ENCODE measurements at regions not wholly inside any gene's neighbourhood (a gene's known extent, or its start where the extent isn't known, plus 50 kb on each side); places are given as distances from the start of the nearest gene placed in this dataset.

- no peak for DNase-seq
These were observed 71.1 kb downstream of the TMEM114 start for GRCh38 chr16:8519179-8519578.

DNA sequence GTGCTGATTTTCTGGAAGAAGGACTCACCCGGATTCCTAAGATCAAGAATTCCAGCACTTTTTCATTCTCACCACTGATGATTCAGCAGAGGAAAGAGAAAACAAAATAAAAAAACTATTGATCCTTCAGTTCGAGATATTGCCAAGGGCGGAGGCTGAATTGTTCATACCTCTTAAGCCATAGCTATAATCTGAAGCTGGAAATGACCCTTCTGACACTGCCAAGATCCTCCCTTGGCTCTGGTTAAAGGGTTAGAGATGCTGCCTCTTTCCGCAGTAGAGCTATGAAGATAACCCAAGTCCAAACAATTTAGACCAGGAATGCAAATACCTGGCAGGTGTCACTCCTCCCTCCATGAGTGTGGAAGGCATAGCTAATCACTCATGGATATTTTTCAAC, 73.0 kb downstream of the TMEM114 start:
- no peak for DNase-seq

DNA sequence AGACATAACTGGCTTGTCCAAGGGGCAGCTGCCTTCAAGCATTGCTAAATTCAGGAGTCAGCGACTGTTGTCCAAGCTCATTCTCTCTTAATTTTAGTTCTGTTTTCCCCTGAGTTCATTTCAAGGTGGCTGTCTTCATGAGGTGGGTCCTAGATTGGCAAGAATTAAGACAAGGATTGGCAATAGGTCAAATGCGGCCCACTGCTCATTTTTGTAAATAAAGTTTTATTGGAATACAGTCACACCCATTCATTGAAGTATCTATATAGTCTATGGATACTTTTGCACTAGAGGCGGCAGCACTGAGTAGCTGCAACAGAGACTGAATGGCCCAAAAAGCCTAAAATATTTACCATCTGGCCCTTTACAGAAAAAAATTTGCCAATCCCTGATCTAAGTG, 73.8 kb downstream of the TMEM114 start:
- no peak for DNase-seq

DNA sequence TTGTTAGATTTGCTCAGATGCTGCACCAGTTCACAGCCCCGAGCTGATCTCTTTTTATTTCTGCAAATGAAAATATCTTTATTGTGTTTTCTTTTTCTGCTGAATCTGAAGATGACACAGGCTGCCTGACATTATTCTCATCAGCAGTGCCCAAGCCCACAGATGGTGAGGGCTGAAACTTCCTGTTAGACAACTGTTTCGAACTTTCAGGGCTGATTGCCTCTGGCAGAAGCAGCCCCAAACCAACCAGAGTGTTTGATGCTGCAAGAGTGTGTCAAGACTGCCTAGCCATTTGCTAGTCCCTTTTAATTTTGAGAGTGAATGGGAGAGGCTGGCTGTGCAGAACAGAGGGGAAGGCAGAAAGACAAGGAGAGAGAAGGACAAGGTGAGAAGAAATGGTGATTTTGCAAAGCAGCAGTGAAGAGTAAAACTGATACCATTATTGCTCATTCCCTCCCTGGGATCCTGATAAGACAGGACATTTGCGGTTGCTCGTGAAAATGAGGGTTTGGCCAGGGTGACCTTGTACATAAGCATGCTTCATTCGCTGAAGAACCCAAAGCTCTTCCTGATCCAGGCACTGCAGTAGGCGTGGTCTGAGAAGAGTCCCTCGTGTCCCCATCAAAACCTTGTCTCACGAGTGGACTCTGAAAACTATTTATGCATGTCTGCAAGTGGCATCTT, 77.2 kb downstream of the TMEM114 start:
- no peak for DNase-seq

GRCh38 chr16:8511464-8511863, 78.8 kb downstream of the TMEM114 start:
- no peak for DNase-seq

DNA sequence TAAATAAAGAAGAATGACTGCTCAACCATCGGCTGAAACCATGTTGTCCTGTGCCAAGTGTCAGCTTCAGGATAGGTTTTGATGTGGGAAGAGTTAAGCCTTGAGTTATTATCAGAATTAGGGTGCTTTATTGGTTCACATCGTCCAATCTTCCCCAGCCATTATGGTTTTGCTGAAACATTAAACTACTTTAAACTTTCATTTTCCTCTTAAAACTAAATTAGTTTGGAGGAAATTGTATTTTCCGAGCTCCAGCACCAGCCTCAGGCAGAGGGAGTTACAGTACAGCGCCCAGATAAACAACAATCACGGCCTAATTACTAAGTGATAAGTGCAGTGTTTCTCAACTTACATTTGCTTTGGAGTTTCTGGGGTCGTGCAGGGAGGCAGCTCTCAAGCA, 80.2 kb downstream of the TMEM114 start:
- no peak for DNase-seq

GRCh38 chr16:8505327-8505991, 84.9 kb downstream of the TMEM114 start:
- no peak for DNase-seq

GRCh38 chr16:8502446-8502845, 87.9 kb downstream of the TMEM114 start:
- no peak for DNase-seq

DNA sequence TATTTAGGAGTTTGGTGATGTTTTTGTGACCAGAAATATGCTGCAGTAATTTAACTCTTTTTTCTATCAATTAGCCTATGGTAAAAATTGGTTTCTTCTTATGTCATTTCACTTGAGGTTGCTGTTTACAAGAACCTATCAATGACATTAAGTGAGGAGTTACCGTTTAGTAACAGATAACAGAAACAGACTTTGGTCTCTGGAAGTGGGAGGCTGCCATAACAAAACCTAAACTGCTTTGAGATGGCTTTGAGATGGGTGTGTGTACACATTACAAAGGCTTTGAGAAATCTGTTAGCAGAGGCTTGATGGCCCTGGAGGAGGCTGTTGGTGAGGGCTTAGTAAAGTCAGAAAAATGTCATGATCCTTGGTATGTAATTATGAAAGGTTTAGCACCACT, 90.0 kb downstream of the TMEM114 start:
- DNase-seq: no peak

DNA sequence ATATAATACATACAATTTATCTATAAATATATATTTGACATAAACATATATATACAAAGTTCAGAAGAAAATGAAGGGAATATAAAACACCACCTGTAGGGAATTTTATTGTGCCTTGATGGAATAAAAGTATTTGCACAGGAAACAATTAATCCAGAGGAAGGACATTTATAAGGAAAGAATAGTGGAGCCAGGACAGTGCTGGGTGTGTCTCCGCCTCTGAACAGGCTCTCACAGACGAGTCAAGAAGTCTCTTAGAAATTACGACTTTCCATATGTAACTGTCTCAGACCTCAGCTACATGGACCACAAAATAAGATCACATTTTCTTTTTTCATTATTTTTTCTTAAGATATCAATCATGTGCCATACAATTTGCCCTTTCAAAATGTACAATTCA, 93.9 kb downstream of the TMEM114 start:
- no peak for DNase-seq

DNA sequence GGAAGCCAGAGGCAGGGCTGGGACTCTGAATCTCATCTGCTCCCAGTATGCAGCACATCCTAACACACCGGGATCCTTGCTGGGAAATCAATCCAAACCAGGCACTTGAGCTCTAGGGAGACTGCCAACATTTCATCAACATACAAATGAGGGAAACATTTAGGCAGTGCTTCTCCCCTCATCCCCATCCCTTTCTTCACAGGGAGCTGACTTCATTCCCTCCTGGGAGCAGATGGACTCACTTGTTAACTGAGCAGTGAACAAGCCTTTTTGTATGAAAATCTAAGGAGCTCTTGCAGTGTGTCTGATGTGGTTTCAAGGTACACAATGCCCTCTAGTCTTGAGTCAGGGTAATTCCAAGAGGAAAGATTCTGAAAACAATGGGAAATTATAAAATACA, 96.3 kb downstream of the TMEM114 start:
- DNase-seq: no peak

GRCh38 chr16:8492690-8493089, 97.6 kb downstream of the TMEM114 start:
- DNase-seq: no peak

DNA sequence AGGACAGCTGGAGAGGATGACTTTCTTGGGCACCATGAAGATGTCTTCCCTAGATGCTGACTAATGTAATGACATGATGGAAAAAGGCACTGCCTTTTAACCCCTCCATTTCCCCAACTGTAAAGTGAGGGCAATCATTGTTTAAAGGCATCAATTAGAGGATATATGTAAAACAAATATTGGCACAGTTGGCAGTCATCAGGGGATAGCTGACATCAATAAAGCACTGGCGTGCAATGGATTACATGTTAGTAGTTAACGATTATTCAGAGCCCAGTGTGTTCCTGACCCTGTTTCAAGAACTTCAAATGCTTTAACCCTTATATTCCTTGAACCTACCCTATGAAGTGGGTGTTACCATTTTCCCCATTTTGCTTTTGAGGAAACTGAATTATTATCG, 100.7 kb downstream of the TMEM114 start:
- DNase-seq: no peak

DNA sequence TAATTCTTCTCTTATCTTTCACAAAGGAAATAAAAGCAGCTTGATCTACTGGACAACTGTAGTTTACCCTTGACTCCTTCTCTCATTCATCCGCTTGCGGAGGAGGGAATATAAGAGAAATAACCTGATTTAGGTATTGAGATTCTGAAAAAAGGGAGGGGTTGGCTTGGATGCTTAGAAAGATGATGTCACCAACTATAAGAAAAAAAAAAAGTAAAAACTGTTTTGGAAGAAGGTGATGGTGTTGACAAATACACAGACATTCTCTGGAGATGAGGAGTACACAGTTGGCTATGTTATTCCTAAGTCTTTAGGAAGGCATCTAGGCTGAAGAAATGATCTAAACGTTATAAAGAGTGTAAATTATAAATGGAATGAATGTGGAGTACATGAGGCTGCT, 103.3 kb downstream of the TMEM114 start:
- no peak for DNase-seq

DNA sequence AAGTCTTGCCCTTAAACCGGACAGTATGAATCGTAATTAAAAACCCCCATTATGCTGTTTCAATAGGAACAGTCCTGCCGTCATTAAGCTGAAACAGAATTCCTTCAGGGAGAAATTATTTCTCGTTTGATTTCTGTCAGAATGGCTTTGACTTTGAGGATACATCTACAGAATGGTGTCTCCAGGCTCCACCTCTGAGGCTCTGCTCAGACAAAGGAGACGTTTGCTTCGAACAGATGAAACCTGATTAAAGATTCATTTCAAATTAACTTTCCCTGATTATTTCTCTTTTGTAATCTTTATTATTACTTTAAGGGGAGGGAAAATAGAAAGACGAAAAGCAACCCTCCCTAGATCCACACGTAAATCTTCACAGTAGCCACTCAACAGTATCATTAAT, 106.9 kb downstream of the TMEM114 start:
- DNase-seq: no peak

DNA sequence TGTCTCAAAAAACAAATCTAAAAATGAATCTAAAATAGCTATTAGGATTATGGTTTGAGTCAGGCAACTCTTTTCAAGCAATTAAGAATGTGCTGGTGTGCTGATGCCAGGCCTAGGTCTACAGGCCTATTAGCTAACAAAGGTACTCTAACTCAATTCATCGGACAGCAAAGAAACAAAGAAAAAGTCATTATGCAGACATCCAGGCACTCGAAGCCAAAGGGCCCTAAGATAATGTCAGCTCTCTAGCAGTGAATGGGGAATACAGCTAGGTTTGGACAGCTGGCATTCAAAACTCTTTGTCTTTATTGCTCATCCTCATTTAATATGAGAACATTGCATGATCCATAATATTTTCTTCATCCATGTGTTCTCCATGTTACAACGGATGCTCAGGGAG, 108.5 kb downstream of the TMEM114 start:
- no peak for DNase-seq

DNA sequence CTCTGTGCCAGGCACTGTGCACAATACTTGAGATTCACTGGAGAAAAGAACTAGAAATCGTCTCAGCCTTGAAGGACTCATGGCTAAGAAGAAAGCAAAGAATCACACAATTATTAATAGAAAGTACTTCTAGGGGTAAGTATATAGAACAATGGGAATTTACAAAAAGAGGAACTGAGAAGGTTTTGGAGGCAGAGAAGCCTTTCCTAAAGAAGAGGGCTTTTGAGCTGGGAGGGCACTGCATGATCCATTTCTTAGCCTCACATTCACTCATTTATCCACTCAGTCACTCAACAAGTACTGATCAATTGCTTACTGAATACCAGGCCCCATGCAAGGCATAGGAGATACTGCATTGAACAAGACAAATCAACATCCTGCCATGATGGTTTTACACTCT, 113.5 kb downstream of the TMEM114 start:
- no peak for DNase-seq

- DNase-seq: peak; percentile 23
These were observed 115.7 kb downstream of the TMEM114 start for GRCh38 chr16:8474587-8474986.

- DNase-seq: no peak
These were observed 121.1 kb downstream of the TMEM114 start for GRCh38 chr16:8469102-8469778.

DNA sequence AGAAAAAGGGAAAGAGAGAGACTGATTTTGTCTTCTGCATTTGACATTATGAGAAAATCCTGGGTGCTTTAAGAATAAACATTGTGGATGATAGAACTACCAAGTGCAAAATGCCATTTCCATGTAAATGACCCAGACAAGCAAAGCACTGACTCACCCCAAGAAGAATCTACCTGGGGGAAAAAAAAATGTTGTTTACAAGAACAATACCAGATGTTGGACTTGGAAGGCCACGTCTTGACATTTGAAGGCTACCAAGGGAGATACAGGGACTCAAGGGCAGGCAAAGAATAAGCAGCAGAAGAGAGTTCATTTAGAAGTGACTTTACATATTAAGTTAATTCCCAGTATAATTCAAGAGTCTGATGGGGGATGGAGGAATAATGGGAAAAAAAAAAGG, 125.3 kb downstream of the TMEM114 start:
- no peak for DNase-seq

- no peak for DNase-seq
These were observed 131.1 kb downstream of the TMEM114 start for GRCh38 chr16:8459085-8459733.

DNA sequence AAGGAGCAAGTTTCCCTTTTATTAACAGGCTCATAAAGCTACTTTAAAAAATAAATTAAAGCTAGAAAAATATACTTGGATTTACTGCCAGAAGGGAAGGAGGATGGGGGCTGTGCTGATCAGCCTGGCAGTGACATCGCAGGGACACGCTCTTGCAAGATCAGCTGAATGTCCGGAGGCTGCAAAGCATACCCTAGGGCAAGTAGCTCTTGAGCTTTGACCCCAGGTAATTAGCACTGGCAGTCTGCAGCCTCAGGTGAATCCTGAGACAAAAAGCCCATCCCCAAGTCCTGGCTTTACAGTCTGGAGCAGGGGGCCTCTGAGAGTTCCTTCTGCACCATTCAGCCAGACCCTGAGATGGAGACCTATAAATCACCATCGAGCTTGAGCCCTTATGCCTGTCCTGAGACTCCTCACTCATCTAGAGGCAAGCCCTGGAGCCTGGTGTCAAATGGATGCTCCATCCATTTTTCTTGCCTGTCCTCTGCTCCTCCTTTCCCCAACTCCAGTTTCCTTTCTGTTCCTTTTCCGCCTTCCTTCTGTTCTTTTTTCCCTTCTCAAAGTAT, 131.7 kb downstream of the TMEM114 start:
- no peak for DNase-seq

GRCh38 chr16:8453359-8453758, 137.0 kb downstream of the TMEM114 start:
- DNase-seq: no peak

DNA sequence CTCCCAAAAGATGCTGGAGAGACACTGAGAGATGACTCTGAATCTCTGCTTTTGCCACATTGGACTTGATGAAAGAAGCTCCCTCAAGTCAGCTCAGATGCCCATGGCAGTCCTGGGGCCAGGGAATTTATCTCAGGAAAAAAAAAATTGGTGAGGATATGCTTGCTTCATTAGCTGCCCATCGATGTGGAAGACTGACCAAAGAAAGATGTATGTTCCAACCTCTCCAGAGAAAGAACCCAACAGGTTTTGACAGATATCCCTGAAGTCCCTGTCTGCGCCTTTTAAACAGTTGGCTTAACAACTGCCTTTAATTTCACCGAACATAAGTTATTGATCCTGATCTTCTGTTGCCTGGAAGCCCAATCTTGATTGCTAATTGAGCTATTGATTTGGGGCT, 137.4 kb downstream of the TMEM114 start:
- no peak for DNase-seq
